Activated effector memory CD4-positive, alpha-beta T cell treated with Interleukin-2 at 50 U/mL for 16 hours (primary cell): ENCODE measurements at regions not wholly inside any gene's neighbourhood (a gene's known extent, or its start where the extent isn't known, plus 50 kb on each side); places are given as distances from the start of the nearest gene placed in this dataset.

Experiments used
- DNase-seq: peaks from one replicate; pipeline ENCODE4 v3.0.0-alpha.2; 2020

GRCh38 chr2:217517402-217517801 lies 485.4 kb downstream of the TNS1 start:
- no peak for DNase-seq

GRCh38 chr2:217515615-217516309 lies 487.0 kb downstream of the TNS1 start:
- no peak for DNase-seq

GRCh38 chr2:217513258-217513657 lies 489.5 kb downstream of the TNS1 start:
- DNase-seq = no peak

DNA sequence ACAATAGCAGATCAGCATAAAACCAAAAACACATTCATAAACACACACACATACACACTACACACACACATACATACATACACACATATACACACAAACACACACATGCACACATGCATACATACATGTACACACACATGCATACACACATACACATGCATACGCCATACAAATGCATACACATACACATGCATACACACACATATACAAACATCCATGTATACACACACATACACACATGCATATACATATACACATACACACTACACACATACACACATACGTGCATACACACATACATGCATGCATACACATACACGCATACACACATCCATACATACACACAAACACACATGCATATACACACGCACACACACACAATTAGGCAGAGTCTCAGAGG lies 490.1 kb downstream of the TNS1 start:
- no peak for DNase-seq

GRCh38 chr2:217512259-217512658 lies 490.5 kb downstream of the TNS1 start:
- DNase-seq = no peak

GRCh38 chr2:217511850-217512249 lies 490.9 kb downstream of the TNS1 start:
- DNase-seq = no peak

- DNase-seq = no peak
These were observed 492.0 kb downstream of the TNS1 start for GRCh38 chr2:217510771-217511291.

GRCh38 chr2:217505303-217505702 lies 497.5 kb downstream of the TNS1 start:
- DNase-seq = no peak

DNA sequence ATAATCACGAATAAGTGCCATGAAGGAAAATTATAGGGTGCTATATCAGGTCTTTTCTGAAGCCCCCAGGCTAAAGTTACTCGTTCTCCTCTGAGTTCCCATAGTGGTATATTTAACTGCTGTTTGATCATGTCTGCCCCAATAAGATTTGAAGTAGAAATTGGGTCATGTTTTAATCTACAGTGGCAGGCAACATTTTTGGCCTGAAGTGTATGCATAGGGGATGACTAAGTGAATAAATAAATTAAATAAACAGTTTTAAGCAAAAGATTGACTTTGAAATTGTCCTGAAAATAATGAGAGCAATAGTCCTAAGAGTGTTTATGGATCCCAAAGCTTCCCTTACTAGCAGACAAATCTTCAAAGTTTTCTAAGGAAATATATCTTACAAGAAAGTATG lies 500.9 kb downstream of the TNS1 start:
- no peak for DNase-seq

GRCh38 chr2:217497843-217498377 lies 504.9 kb downstream of the TNS1 start:
- DNase-seq = no peak

DNA sequence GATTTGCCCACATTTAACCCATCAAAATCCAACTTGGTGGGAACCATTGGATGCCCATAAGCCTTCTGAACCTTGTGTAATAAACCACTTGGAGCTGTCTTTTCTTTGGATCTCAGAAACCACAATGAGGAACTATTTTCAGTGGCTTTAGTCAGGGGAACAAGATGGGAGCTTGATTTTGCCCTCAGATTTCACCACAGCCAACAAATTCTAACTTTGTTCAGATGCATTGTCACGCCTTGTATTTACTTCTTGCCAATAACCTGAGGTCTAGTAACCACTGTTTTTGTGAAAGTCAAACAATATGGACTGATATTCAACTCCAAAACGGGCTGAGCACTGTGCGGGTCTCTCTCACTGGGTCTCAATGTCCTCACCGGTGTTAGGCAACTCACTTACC lies 508.2 kb downstream of the TNS1 start:
- DNase-seq = no peak

GRCh38 chr2:217491271-217491670 lies 511.5 kb downstream of the TNS1 start:
- DNase-seq = no peak

- no peak for DNase-seq
These were observed 513.4 kb downstream of the TNS1 start for GRCh38 chr2:217489145-217489960.

DNA sequence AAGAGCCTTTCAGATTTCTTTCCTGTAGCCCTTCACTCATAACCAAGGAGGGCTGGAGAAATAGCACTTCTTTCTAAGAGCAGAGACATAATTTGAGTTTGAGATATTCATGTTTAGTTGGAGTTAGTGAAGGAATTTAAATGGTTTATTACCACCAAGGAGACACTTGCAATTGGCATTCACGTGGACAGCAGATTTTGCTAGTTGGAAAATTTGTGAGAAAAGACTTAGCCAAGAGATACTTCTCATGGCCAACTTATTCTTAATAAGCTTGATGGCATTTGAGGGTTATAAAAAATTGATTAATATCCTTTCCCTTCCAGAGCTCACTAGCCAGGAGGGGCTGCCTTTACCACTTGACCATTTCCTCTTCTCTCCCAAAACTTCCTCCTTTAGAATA lies 518.7 kb downstream of the TNS1 start:
- no peak for DNase-seq

DNA sequence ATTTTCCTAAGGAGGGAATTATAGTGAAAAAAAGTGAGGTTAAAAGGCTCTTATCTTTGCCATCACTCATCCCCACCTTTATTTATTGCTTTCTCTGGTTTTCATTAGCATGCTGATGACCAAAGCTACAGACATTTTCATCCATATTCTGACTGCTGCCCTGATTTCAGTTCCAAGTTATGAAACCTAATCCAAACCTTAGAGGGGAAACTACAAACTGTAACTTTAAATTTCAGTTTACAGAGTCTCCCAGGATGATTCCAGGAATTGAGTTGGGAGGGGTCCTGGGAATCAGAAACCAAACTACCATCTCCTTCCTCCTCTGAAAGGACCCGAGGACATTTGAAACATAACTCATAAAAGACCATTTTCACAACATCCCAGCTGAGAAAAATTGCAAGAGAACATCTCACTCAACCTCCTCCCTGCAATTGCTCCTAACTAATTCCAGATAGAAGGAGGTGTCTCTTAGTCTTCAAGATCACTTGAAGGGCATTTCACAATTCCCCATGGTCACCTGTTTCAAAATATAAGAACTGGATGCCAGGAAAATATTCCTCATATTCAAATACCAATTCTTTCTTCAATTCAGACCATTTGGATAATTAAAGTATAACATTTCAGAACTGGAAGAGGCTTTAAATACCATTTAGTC lies 520.6 kb downstream of the TNS1 start:
- DNase-seq = no peak

- no peak for DNase-seq
These were observed 521.2 kb downstream of the TNS1 start for GRCh38 chr2:217481577-217481976.

DNA sequence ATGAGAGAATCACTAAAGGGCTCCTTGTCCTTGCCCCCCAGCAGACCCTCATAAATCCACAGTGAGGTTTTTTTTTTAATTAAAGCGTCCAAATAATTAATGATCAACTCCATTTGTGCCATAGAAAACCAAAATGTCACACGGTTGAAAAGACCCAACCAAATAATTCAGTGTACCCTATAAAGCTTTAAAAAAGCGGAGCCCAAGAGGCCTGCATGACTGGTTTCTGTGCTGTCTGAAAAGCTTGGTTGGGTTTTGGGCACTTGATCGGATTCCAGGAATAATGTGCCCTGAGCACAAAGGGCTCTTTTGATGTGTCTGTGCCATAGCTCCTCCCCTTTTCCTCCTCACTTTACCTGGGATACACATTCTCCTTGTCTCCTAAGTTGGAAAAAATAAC lies 523.2 kb downstream of the TNS1 start:
- DNase-seq = no peak

- DNase-seq = no peak
These were observed 523.9 kb downstream of the TNS1 start for GRCh38 chr2:217478831-217479455.

GRCh38 chr2:217477583-217477982 lies 525.2 kb downstream of the TNS1 start:
- DNase-seq = no peak

- DNase-seq = no peak
These were observed 527.0 kb downstream of the TNS1 start for GRCh38 chr2:217475791-217476190.

DNA sequence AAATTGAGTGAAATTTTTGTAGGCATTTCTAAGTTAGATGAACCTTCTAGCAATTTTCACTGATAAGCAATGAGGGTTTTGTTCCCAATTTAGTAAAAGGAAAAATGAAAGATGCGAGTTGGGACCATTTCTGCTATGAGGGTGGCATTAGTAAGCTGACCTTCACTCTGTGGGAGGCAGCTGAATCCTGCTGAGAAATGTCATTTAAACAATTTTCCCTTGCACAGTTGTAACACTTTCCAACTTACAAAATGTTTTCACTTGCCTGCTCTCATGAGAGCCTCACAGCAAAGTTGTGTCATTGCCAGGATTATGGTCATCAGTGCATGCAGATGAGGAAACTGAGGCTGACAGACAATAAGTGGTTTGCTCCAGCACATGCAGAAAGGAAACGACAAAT lies 527.7 kb downstream of the TNS1 start:
- DNase-seq = no peak

GRCh38 chr2:217471319-217471718 lies 531.5 kb downstream of the TNS1 start:
- DNase-seq = no peak

DNA sequence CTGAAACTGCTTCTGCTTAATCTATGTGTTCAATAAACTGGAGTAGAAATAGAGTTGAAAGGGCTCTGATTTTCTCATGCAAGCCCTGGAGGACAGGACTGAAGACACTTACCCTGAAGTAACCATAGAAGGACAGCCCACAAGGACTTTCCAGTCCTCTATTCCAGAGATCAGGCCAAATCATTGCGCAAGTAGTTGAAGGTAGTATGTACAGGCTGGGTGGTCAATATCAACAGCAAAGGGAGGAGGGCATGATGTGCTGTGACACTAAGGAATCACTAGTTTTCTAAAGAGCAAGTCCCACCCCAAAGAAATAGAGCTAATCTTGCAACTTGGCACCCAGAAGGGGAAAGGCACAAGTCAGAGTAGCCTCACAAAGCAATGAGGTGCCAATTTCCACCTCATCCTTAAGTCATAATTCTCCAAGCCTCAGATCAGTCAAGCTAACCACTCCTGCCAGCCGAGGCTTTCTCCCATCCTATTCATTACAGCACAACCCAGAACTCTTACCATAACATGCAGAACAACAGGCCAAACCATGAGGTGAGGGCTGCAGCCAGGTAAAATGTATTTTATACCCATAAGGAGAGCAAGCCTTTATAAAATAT lies 533.5 kb downstream of the TNS1 start:
- DNase-seq = no peak
